ENCODE measurements at regions not wholly inside any gene's neighbourhood (a gene's known extent, or its start where the extent isn't known, plus 50 kb on each side); places are given as distances from the start of the nearest gene placed in this dataset.

DNA sequence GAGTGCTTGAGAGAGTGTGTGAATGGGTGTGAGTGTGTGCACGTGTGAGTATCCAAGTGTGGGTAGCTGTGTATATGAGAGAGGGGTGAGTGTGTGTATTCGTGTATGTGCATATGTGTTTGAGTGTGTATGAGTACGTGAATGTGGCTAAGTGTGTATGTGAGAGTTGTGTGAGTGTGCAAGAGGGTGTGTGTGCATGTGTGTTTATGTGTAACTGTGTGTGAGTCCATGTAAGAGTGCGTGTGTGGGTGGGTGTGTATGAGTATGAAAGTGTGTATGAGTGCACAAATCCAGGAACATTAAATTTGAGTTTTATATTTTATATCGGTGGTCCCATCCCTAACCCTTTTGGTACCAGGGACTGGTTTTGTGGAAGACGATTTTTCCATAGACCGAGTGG, 156.4 kb downstream of the TENT4A start:
- TF ChIP-seq CTCF (IDR thresholded peaks at IDR 0.05) (no peak), POLR2A (IDR thresholded peaks at IDR 0.05) (no peak)

Measured in esophagus squamous epithelium (tissue), 4 donors.